NCI-H1417 treated with DMSO at 0.1 percent for 48 hours (cell line): ENCODE measurements at regions not wholly inside any gene's neighbourhood (a gene's known extent, or its start where the extent isn't known, plus 50 kb on each side); places are given as distances from the start of the nearest gene placed in this dataset.
"Not testable (repeated sequence)": the region's sequence is repeated elsewhere in the genome, so short reads cannot be mapped to it uniquely, and the experiment has no call there.

Source experiments
- DNase-seq: peaks from one replicate; lab custom pipeline; 2025; lab: John Stamatoyannopoulos, UW

DNA sequence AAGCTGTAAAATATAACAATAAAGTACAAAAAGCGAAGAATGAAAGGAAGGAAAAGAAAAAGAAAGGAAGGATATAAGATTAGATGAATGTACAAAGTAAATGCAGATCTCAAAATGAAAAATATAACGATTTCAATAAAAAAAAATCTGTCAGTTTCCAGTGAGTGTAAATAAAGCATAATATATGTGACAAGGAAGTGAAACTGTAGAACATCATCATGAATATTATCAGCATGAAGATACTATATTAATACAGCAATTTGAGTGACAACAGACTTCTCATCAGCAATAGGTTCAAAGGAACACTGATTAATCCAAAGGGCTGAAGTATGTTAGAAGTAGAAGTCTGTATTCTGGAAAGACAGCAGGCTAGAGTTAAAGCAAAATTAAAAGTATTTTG lies 659.5 kb upstream of the MBL2 start:
- DNase-seq = no peak

DNA sequence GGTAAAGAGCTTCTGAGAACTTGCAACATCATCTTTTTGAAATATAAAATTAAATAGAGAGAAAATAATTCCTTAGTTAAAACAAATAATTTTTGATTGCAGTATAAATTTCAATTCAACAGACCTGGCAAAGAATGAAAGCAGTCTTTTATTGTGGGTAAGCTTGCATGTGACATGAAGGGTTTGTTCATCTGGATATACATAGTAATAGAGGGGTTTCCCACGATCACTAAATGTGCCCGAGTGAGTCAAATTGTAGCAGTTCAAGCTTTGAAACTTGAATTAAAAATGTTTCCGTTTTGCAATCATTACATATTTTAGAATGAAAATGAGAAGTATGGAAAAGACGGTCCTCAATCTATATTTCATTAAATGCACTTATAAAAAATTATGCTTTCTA lies 658.4 kb upstream of the MBL2 start:
- DNase-seq = no peak

DNA sequence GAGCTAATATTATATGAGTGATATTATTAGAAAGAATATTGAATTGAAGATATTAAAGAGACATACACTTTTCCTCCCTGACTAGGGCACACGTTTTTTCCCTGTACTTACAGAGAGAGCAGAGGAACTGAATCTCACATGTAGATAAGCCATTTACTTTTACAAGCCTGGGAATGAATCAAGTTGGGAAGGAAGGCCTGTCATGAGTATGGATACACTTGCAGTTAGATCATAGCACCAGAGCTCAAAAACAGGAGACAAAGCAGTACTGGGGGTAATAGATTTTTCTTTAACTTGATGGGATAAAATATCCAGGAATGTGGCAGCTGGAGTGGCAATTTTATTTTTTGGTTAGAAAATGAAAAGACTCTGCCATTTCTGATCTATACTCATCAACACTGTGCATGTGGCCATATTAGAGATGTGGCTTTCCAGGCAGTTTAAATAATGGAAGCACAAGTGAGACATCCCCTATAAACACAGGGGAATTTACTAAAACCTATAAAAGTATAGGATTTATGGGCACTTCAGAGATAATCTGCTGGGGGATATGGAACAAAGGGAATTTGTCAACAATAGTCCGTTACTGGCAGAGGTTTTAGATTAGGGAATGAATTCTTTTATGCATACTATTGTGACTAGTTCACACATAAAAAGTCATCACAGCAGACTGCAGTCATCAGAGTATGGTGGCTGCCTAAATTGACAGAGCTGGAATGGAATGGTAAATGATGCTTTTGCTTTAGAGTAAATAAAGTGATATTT lies 657.7 kb upstream of the MBL2 start:
- DNase-seq = no peak

DNA sequence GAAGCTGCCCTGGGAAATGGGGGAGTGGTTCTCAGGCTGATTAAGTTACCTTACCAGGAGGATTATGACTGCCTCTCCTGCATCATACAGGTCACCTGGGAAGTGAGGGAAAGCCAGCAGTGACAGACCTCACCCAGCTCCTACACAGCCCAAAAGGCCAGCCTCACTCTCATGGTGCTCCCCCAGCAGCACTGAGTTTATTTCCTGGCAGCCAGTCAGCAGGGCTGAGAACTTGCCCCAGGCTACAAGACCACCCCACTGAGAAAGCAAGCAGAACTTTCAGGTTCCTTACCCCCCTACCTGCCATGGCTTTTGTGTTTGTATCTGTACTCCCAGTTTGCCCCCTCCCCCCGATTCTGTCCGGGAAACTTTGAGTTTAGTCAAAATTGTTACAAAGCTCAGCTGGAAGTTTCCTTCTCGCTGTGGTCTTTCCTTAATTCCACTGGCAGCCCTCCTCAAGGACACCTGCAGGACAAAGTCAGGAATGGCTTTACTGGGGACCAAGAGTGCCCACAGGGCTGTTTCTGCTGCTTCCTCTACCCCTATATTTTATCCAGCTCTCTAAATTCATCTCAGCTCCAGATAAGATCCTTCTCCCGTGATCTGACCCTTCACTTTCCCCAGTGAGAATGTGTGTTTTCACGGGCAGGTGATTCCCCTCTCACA lies 649.8 kb upstream of the MBL2 start:
- no peak for DNase-seq

DNA sequence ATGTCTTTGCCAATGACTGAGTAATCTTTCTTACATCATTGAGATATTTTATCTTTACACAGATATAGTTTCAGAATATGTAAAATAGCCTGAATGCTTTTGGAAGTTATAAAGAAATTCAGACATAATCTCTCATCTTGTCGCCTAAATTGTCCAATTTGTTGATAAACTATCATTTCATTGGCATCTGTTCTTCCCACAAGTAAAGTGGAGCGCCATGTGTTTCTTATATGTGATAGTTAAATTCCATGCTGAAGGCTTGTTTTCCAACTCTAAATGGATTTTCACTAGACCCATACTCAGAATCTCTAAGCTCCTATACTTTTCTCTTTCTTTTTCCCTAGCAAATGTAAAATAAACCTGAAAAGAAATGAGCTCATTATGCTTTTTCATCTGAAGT lies 640.1 kb upstream of the MBL2 start:
- no peak for DNase-seq

DNA sequence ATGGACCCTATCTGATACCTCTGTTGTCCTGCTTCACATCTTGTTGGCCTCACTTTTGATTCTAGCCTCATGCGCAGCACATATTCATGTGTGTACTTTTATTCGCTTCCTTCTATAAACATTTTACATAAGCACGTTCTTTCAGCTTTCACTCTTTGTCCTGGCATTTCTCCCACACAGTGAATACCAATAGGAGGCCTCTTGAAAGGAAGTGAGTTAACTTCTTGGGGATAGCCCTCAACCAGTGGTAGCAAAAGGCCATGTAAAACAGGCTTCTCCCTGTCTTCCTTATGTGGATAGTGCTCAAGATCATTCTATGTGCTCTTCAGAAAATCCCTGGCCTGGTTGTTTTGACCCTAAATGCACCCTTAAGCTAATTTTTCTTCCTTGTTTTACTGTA lies 633.9 kb upstream of the MBL2 start:
- DNase-seq = no peak

DNA sequence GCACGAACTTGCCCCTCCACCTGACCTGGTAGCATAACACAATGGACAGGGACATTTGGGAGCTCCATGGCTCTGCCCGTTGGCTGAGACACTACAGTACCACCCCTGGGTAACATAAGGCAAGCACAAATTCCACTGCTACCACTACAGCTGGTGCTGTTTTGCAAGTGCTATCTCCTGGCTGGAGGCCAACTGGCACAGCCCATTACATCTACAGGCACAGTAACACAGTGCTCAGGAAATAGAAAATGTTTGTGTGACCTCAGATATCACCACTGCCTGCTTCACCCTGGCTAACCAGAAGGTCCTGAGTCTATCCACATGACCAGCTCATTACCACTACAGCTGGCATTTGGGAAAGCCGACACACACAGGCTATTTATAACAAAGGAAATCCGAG lies 631.1 kb upstream of the MBL2 start:
- DNase-seq = no peak

DNA sequence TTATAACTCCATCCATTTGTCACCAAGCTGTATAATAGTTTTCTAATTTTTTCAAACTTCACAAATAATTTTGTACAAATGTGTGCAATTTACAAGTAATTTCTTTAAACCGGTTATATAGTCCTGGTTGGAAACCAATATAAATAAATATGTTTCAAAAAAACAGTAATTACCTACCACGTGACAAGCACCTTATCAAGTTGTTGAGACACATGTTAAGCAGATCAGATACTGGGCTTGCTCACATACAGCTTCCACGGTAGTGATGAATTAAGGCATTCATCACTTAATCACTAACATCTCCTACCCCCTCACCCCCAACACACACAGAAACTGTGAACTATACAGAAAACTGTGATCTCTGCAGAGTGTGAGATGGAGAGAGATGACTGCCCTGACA lies 630.0 kb upstream of the MBL2 start:
- DNase-seq = no peak

DNA sequence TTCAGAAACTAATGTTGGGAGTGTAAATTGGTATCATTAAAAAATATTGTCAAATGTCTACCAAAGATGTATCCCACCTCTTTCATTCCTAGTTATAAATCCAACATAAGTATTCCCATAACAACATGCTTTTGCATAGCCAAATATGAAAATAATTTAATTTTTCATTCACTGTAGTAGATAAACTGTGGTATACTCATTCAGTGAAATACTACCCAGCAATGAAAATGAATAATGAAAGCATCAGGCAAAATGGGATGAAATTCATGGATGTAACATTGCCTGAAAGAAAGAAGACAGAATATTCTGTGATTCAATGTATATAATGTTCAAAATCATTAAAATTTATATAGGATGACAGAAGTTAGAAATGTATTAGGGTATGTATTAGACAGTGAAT lies 629.0 kb upstream of the MBL2 start:
- DNase-seq = no peak

DNA sequence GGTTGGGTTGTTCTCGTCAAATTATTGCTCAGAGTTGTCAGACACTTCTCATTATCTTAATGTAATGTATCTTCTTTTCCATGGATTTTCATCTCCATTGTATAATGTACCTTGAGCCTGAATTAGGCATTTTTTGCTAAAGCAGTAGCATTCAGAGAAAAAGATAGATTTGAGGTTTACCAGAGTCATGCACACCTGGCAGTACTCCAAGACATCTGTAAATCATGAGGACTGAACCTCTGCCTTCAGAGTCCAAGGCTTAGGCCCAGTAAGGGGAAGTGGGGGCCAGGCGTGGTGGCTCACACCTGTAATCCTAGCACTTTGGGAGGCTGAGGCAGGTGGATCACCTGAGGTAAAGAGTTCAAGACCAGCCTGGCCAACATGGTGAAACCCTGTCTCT lies 624.3 kb upstream of the MBL2 start:
- DNase-seq = no peak

DNA sequence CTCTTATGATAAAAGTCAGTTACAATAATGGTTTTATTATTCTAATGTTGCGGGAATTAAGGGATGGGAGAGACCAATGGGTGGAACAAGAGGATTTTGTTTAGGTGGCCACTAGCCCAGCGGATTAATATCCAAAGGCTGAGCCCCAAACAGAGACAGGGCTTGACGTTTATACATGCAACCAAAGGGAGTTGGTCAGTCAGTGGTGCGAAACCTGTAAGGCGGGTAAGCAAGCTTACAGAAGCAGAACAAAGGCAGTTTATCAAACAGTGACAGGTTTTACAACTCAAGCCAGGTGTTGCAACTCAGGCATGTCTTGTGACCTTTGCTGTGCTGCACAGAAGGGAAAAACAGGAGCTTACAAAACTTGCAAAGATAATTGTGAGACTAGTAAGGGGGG lies 622.9 kb upstream of the MBL2 start:
- DNase-seq = no peak

DNA sequence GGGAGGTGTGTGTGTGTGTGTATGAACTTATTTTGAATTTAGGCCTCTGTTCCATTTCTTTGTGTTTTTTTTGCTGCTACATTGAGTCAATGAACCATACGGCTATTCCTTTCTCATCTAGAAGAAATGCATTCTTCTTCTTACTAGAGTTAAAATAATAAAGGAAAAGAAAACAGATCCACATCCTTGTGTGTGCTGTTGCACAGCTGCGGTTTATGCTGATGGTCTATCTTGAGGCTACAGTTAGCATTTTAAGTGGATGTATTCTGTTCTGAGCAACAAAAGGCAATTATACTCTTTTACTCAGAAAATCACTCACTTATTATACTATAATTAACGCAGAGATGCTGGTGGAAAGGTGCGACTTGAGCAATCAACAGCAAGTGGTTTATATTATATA lies 615.0 kb upstream of the MBL2 start:
- no peak for DNase-seq

DNA sequence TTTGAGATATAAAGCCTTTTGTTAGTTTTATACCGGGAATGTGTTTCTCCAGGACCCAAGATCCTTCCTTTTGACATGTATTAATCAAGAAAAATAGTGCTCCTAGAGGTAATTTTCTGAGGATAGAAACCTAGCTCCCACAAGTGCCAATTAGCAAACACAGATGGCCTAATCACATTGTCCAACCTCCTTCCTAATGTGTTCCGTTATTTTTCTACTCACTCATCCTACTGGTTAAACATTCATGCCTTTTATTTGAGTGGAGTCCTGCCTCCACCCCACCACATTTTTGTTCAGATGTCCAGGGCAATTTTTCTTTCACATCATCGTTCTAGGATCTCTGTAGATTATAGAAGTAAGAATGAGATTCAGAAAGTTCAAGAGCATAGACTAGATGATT lies 610.0 kb upstream of the MBL2 start:
- DNase-seq = no peak

DNA sequence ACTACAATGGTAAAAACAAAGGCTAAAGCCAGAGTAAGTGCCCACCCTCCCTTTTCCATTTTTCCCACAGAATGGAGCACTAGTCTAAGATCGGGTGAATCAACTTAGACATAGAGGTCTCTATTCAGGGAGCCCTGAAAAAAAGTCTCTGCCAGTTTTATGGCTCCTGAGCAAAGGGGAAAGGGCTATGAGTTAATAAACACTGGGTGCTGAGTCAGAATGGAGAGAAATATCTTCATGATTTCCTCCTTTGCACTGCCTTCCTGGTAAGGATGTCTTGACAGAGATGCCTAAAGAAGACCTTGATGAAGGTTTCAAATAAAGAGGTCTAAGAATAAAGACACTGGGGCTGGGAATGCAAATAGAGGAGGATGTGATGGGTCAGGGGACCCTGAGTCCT lies 607.4 kb upstream of the MBL2 start:
- DNase-seq = no peak

DNA sequence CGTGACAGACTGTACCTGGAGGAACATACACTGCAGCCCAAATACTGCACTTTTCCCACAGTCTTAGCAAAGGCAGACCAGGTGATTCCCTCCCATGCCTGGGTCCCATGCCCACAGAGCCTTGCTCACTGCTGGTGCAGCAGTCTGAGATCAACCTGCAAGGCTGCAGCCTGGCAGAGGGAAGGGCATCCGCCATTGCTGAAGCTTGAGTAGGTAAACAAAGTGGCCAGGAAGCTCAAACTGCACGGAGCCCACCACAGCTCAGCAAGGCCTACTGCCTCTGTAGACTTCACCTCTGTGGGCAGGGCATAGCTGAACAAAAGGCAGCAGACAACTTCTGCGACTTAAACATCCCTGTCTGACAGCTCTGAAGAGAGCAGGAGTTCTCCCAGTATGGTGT lies 597.8 kb upstream of the MBL2 start:
- DNase-seq = no peak

DNA sequence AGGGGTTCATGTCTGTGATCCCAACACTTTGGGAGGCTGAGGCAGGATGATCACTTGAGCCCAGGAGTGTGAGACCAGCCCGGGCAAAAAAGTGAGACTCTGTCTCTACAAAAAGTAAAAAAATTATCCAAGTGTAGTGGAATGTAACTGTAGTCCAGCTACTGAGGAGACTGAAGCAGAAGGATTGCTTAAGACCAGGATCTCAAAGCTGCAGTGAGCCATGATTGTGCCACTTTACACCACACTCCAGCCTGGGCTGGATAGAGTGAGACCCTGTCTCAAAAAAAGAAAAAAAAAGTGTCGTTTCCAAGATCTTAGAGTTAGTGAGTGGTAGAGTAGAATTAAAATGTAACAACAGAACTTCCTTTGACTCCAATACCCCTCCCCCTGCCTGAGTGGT lies 589.4 kb upstream of the MBL2 start:
- no peak for DNase-seq

DNA sequence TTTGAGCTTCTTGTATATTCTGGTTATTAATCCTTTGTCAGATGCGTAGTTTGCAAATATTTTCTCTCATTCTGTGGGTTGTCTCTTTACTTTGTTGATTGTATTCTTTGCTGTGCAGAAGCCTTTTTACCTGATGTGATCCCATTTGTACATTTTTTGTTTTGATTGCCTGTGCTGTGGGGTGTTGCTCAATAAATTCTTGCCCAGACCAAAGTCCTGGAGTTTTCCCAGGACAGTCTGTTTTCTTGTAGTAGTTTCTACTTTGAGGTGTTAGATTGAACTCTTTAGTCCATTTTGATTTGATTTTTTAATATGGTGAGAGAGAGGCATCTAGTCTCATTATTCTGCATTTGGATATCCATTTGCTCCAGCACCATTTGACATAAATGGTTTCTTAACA lies 588.7 kb upstream of the MBL2 start:
- DNase-seq = no peak

DNA sequence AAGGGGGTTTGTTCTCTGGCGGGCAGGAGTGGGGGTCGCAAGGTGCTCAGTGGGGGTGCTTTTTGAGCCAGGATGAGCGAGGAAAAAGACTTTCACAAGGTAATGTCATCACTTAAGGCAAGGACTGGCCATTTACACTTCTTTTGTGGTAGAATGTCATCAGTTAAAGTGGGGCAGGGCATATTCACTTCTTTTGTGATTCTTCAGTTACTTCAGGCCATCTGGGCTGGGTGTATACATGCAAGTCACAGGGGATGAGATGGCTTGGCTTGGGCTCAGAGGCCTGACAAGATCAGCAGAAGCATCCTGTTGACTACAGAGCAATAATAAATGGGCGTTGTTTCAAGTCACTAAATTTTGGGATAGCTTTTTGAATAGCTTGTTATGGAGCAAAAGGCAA lies 586.4 kb upstream of the MBL2 start:
- not testable (repeated sequence) for DNase-seq

DNA sequence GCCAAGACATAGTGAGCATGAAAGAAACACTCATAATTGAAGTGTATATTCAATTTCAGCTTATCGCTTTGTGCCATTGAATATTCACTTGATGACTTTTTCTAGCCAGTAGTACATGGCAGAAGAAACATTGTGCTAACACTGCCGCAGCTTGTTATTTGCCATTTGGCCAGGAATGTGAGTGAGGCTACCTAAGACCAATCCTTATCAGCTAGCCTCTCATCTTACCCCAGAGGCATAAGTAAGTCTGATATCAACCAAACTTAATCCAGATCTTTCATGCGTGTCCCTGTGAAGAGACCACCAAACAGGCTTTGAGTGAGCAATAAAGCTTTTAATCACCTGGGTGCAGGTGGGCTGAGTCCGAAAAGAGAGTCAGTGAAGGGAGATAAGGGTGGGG lies 586.0 kb upstream of the MBL2 start:
- DNase-seq = no peak

DNA sequence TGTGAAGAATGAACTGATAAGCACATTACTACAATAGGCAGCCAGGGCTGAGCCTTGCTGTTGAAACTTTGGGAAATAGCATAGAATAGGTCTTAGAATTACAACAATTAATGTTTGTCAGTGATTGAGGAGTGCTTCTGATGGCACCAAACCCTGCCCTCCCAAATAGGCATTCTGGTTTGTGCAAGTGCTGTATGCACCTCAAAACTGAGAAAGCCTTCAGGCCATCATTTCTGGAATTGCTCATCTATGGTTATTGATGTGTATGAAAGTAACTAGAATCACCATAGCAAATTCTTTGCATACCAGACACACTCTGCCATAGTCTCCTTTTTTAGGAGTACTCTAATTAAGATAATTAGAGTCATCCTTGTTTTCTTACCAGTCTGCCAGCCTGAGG lies 585.0 kb upstream of the MBL2 start:
- no peak for DNase-seq

DNA sequence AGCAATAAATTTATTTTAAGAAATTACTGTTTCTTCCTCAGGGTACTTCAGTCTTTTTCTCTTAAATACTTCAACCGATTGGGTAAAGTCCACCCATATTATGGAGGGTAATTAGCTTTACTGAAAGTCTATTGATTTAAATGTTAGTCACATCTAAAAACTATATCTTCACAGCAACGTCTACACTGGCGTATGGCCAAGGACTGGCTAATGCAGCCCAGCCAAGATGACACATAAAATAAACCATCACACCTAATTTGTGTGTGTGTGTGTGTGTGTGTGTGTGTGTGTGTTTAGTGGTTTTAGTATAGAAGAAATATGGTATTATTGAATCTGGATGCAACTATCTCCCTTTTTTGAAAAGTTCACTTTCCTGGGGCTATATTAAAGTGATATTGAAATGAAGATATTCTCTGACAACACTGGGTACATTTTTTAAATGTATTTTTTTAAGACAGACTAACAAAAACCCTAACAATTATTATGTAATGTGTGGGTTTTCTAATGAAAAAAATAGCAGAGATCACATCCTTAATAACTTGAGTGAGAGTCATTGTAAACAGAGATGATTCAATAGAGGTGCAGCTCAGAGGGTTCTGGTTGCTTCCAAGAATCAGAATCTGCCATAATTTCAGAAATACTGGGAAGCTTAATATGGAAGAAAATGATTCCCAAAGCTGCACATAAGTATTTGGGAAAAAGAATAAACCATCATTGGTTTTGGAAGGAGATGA lies 584.2 kb upstream of the MBL2 start:
- DNase-seq = no peak

DNA sequence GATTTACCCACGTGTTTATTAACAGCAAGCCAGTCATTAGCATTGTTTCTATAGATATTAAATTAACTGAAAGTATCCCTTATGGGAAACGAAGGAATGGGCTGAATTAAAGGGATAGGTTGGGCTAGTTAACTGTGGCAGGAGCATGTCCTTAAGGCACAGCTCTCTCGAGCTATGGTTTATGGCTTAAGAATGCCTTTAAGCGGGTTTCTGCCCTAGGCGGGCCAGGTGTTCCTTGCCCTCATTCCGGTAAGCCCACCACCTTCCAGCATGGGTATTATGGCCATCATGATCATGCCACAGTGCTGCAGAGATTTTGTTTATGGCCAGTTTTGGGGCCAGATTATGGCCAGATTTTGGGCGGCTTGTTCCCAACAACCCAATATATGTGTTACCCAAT lies 569.9 kb upstream of the MBL2 start:
- not testable (repeated sequence) for DNase-seq

DNA sequence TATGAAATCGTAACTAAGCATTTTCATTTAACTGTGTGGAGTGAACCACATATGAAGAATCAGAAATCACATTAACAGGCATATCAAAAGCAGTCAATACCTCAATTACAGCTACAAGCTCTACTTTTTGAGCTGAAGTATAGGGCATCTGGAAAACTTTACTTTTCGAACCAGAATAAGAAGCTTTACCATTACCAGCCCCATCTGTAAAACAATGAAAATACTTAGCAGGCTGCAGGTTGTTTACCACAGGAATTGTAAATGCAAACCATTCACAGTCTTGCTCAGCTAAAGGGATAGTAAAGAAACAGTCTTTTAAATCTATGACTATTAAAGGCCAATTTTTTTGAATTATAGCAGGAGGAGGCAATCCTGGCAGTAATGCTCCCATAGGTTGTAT lies 565.6 kb upstream of the MBL2 start:
- not testable (repeated sequence) for DNase-seq
